ENCODE measurements at regions not wholly inside any gene's neighbourhood (a gene's known extent, or its start where the extent isn't known, plus 50 kb on each side); places are given as distances from the start of the nearest gene placed in this dataset.

DNA sequence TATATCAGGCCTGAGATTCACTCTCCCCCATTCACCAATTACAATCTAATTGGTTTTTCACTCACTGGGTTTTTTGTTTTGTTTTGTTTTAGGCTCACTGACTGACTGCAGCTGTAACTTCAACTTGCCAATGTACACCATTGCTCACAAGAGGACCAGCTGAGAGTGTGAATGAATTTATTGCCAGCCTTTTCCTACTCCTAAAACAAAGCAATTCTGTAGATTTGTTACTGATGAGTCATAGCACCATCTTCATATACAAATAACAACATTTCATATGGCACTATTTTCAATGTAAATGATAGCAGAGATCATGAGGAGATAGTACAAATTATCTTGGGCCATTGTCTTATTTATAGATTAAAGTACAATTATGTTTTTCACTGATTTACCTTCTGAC, 76.0 kb upstream of the DPYD start:
- DNase-seq (ENCODE audit: low spot score) = no peak
- TF ChIP-seq, protein P1, sequence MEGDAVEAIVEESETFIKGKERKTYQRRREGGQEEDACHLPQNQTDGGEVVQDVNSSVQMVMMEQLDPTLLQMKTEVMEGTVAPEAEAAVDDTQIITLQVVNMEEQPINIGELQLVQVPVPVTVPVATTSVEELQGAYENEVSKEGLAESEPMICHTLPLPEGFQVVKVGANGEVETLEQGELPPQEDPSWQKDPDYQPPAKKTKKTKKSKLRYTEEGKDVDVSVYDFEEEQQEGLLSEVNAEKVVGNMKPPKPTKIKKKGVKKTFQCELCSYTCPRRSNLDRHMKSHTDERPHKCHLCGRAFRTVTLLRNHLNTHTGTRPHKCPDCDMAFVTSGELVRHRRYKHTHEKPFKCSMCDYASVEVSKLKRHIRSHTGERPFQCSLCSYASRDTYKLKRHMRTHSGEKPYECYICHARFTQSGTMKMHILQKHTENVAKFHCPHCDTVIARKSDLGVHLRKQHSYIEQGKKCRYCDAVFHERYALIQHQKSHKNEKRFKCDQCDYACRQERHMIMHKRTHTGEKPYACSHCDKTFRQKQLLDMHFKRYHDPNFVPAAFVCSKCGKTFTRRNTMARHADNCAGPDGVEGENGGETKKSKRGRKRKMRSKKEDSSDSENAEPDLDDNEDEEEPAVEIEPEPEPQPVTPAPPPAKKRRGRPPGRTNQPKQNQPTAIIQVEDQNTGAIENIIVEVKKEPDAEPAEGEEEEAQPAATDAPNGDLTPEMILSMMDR (IDR thresholded peaks at IDR 0.05; ENCODE audit: borderline replicate concordance, control extremely low read depth, extremely low read depth, insufficient read depth, missing control alignments) = no peak
- in situ Hi-C loops (cut with MboI; ENCODE audit: low sequenced_read_pairs, unreplicated experiment) = no loop called here

DNA sequence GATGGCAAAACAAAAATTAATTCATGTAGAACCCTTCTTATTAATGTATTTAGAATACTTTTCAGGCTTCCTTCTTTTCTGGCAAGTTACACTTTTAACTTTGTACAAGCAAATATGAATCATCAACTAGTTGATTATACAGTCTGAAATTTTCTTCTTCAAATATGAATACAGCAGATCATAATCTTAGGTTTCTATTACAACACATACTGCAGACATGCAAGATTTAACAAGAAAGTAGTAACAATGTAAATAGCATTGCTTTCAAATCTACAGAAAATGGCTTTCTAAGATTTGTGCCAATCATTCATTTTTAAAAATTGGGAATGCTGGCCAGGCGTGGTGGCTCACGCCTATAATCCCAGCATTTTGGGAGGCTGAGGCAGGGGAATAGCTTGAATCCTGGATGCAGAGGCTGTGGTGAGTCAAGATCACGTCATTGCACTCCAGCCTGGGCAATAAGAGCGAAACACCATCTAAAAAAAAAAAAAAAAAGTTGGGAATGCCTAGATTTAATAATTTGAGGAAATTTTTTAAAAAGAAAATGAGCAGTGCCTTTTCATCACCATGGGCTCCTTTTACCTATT, 68.4 kb upstream of the DPYD start:
- TF ChIP-seq, protein P1 (IDR thresholded peaks at IDR 0.05; ENCODE audit: borderline replicate concordance, control extremely low read depth, extremely low read depth, insufficient read depth, missing control alignments) = no peak
- in situ Hi-C loops (cut with MboI; ENCODE audit: low sequenced_read_pairs, unreplicated experiment) = no loop called here
- no peak for DNase-seq (ENCODE audit: low spot score)

DNA sequence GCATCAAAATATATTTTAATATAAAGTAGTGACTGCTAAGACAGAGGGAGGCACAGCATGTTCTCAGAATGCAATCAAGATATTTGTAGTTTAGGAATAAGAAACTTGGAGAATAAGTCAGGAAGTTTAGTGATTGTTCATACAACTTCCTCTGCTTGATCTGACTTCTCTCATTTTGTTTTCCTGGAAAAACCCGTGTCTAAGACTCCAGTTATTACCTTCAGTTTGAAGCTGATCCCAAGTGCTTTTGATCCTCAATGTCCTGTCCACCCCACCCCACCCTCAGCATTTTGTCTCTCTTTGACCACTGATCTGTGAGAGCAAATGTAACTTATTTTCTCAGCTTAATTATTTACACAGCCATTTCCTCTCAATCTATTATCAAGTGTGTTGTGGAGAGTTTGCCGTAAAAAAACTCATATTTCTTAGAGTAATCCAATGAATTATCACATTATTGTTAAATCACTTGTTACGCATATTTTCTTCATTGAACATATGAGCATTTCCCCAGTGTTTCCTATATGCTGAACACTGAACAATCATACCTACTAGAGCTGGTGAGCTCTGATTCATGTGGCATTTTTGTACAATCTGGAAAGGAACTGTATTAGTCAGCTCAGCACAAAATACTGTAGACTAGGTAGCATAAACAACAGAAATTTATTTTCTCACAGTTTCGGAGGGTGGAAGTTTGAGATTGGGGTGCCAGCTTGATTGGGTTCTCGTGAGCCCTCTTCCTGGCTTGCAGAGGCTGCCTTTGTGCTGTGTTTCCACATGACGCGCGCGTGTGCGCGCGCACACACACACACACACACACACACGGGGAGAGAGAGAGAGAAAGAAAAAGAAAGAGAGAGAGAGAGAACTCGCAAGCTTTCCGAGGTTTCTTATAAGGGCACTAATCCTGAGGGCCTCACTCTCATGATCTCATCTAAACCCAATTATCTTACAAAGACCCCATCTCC, 65.5 kb upstream of the DPYD start:
- TF ChIP-seq, protein P1 (IDR thresholded peaks at IDR 0.05; ENCODE audit: borderline replicate concordance, control extremely low read depth, extremely low read depth, insufficient read depth, missing control alignments) = no peak
- in situ Hi-C loops (cut with MboI; ENCODE audit: low sequenced_read_pairs, unreplicated experiment) = no loop called here
- no peak for DNase-seq (ENCODE audit: low spot score)

DNA sequence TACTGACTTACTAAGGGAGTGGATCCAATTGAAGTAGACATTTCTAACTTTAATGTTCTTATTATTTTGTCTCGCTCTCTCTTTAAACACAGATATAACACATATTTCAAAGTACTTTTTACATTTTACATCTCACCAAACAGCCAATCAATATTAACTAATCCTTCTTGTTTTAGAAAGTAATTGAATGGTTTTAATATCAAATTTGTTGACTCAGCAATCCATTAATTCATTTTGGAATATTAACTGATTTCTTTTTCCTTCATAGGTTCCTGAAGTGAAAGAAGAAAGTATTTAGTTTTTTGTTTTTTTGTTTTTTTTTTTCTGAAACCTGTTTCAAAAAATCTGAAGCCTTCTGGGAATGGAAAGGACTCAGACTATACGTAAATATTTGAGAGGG, 62.3 kb upstream of the DPYD start:
- no peak for DNase-seq (ENCODE audit: low spot score)
- in situ Hi-C loops (cut with MboI; ENCODE audit: low sequenced_read_pairs, unreplicated experiment) = no loop called here
- TF ChIP-seq, protein P1 (IDR thresholded peaks at IDR 0.05; ENCODE audit: borderline replicate concordance, control extremely low read depth, extremely low read depth, insufficient read depth, missing control alignments) = no peak

DNA sequence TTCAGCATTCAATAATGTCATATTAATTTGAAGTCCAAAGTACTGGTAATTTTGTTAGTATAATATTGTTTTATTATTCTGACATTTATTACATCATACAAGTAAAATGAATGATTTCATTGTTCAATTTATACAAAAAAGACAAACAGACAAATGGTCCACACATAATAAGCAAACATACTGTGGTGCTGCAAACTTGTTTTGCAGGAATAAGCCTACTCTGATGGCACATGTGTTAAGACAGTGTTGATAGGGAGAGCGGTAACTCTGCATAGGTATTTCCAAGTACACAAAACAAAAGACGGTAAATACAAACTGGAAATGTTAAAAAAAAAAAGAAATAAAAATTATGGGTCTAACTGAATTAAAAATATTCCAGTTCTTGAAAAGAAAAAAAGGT, 59.7 kb upstream of the DPYD start:
- TF ChIP-seq, protein P1 (IDR thresholded peaks at IDR 0.05; ENCODE audit: borderline replicate concordance, control extremely low read depth, extremely low read depth, insufficient read depth, missing control alignments) = no peak
- no peak for DNase-seq (ENCODE audit: low spot score)
- in situ Hi-C loops (cut with MboI; ENCODE audit: low sequenced_read_pairs, unreplicated experiment) = no loop called here

DNA sequence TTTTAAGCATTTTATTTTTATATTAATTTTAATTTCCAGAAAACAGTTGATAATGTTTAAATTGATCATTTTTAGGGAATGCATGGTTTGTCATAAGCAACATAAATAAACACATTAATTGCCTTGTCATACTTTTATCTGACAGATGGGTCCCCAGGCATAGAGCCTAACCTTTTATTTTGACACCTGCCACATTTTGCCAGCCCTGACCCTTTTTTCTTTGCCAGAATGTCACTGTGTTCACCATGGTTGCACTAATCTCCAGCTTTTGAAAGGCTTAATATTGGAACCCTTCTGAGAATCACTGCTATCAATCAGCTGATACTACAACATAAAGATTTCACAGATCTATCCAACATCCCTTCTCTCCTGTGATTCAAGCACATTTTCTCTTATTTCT, 56.0 kb upstream of the DPYD start:
- TF ChIP-seq, protein P1 (IDR thresholded peaks at IDR 0.05; ENCODE audit: borderline replicate concordance, control extremely low read depth, extremely low read depth, insufficient read depth, missing control alignments) = no peak
- no peak for DNase-seq (ENCODE audit: low spot score)
- in situ Hi-C loops (cut with MboI; ENCODE audit: low sequenced_read_pairs, unreplicated experiment) = no loop called here

Measured in GM13976 (cell line).